ENCODE measurements at regions not wholly inside any gene's neighbourhood (a gene's known extent, or its start where the extent isn't known, plus 50 kb on each side); places are given as distances from the start of the nearest gene placed in this dataset.

DNA sequence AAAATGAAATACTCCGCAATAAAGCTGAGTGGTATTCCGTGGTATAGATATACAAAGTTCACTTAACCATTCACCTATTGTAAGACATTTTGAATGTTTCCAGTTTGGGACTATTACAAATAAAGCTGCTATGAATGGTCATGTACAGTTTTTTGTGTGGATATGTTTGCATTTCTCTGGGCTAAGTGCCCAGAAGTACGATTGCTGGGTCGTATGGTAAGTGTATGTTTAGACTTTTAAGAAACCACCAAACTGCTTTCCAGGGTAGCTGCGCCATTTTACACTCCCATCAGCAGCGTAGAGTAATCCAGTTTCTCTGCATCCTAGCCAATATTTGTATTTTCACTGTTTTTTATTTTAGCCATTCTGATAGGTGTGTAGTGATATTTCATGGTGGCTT is 208.4 kb upstream of the TLE3 start:
- H3K27me3 ChIP-seq: no peaks in the 10 kb centered on the region
- 50% methylated on average over 6 of the region's 6 CpGs for WGBS
- no peak overlapping the region for H3K27ac ChIP-seq (replicated peaks in 1 of 4)
- TF ChIP-seq POLR2AphosphoS5 (IDR thresholded peaks at IDR 0.05) (no peak), POLR2A (IDR thresholded peaks at IDR 0.05; ENCODE audit: low read depth) (no peak), EP300 (IDR thresholded peaks at IDR 0.05) (no peak)
- TF ChIP-seq, protein P1, sequence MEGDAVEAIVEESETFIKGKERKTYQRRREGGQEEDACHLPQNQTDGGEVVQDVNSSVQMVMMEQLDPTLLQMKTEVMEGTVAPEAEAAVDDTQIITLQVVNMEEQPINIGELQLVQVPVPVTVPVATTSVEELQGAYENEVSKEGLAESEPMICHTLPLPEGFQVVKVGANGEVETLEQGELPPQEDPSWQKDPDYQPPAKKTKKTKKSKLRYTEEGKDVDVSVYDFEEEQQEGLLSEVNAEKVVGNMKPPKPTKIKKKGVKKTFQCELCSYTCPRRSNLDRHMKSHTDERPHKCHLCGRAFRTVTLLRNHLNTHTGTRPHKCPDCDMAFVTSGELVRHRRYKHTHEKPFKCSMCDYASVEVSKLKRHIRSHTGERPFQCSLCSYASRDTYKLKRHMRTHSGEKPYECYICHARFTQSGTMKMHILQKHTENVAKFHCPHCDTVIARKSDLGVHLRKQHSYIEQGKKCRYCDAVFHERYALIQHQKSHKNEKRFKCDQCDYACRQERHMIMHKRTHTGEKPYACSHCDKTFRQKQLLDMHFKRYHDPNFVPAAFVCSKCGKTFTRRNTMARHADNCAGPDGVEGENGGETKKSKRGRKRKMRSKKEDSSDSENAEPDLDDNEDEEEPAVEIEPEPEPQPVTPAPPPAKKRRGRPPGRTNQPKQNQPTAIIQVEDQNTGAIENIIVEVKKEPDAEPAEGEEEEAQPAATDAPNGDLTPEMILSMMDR (IDR thresholded peaks at IDR 0.05): no peak
- peaks cover 0 to 10% (median 3%) of the 10 kb centered on the region in 4 donors for H3K9me3 ChIP-seq
- intact Hi-C loops (cut with DNase I): no loop called here
- H3K36me3 ChIP-seq: no peaks in the 10 kb centered on the region
- no peak for DNase-seq (ENCODE audit: extremely low spot score)
- H3K4me1 ChIP-seq: peaks cover 0 to 6% (median 3%) of the 10 kb centered on the region in 4 donors
- no peak overlapping the region for H3K4me3 ChIP-seq

DNA sequence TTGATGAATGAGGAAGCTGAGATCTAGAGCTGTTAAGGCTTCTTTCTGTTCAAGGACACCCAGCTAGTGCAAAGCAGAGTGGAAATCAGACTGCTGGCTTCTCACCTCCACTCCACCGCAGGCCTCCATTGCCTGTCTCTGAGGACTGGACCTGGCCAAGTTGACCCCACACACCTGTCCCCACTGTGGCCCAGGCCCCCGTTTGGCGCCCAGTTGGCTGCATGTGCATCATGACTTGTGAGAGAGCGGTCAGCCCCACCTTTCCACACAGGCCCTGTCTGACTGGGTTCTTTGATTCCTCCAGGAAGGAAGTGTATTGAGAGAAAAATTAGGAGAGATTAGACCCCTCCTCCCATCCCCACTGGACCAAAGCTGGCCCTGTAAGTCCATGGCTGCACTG is 206.3 kb upstream of the TLE3 start:
- H3K9me3 ChIP-seq: peaks cover 0 to 10% (median 3%) of the 10 kb centered on the region in 4 donors
- intact Hi-C loops (cut with DNase I): no loop called here
- no peaks in the 10 kb centered on the region for H3K27me3 ChIP-seq
- TF ChIP-seq POLR2A (IDR thresholded peaks at IDR 0.05; ENCODE audit: low read depth) (no peak), POLR2AphosphoS5 (IDR thresholded peaks at IDR 0.05) (no peak), EP300 (IDR thresholded peaks at IDR 0.05) (no peak)
- TF ChIP-seq, protein P1 (IDR thresholded peaks at IDR 0.05): no peak
- H3K27ac ChIP-seq (replicated peaks in 1 of 4): no peak overlapping the region
- WGBS: 98% methylated on average over 4 of the region's 4 CpGs
- no peaks in the 10 kb centered on the region for H3K36me3 ChIP-seq
- H3K4me3 ChIP-seq: no peak overlapping the region
- no peak for DNase-seq (ENCODE audit: extremely low spot score)
- H3K4me1 ChIP-seq: peaks cover 0 to 6% (median 3%) of the 10 kb centered on the region in 4 donors

DNA sequence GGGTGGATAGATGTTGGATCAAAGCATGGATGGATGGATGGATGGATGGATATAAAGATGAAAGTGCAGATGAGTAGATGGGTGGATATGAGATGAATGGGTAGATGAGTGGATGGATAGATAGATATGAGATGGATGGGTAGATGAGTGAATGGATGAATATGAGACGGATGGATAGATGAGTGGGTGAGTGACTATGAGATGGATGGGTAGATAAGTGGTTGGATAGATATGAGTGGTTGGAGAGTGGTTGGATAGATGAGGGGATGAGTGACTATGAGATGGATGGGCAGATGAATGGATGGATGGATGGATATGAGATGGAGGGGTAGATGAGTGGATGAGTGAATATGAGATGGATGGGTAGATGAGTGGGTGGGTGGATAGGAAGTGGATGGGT is 204.6 kb upstream of the TLE3 start:
- no peak for TF ChIP-seq POLR2AphosphoS5 (IDR thresholded peaks at IDR 0.05)
- Histone ChIP-seq H3K27me3 (no peaks in the 10 kb centered on the region), H3K9me3 (peaks cover 0 to 10% (median 3%) of the 10 kb centered on the region in 4 donors), H3K27ac (replicated peaks in 1 of 4) (no peak overlapping the region), H3K36me3 (no peaks in the 10 kb centered on the region), H3K4me3 (no peak overlapping the region), H3K4me1 (no peaks in the 10 kb centered on the region)
- WGBS: 95% methylated on average over 1 of the region's 1 CpG
- no peak for DNase-seq (ENCODE audit: extremely low spot score)
- intact Hi-C loops (cut with DNase I): no loop called here

DNA sequence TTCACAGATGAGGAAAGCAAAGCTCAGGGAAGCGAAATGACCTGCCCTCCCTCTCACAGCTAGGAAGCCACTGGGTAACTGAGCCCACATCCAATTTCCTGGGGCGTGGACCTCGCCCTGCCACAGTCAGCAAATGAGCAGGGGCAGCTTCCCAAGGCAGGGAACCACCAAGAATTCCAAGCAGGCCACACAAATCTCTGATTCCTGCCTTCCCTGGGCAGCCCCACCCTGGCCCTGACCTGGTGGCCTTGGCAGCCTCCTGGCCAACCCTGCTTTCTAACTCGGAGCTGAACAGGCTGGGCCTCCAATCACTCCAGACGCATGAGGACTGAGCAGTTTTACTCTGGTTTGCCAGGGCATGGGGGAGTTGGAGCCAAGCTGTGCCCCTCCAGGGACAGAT is 203.7 kb upstream of the TLE3 start:
- H3K27ac ChIP-seq (replicated peaks in 1 of 4): no peak overlapping the region
- peaks cover 0 to 10% (median 3%) of the 10 kb centered on the region in 4 donors for H3K9me3 ChIP-seq
- H3K4me3 ChIP-seq: no peak overlapping the region
- TF ChIP-seq, protein P1 (IDR thresholded peaks at IDR 0.05): no peak
- TF ChIP-seq POLR2AphosphoS5 (IDR thresholded peaks at IDR 0.05) (no peak), POLR2A (IDR thresholded peaks at IDR 0.05; ENCODE audit: low read depth) (no peak), EP300 (IDR thresholded peaks at IDR 0.05) (no peak)
- 100% methylated on average over 1 of the region's 5 CpGs for WGBS
- H3K4me1 ChIP-seq: no peaks in the 10 kb centered on the region
- no peaks in the 10 kb centered on the region for H3K27me3 ChIP-seq
- intact Hi-C loops (cut with DNase I): no loop called here
- DNase-seq (ENCODE audit: extremely low spot score): no peak
- no peaks in the 10 kb centered on the region for H3K36me3 ChIP-seq

DNA sequence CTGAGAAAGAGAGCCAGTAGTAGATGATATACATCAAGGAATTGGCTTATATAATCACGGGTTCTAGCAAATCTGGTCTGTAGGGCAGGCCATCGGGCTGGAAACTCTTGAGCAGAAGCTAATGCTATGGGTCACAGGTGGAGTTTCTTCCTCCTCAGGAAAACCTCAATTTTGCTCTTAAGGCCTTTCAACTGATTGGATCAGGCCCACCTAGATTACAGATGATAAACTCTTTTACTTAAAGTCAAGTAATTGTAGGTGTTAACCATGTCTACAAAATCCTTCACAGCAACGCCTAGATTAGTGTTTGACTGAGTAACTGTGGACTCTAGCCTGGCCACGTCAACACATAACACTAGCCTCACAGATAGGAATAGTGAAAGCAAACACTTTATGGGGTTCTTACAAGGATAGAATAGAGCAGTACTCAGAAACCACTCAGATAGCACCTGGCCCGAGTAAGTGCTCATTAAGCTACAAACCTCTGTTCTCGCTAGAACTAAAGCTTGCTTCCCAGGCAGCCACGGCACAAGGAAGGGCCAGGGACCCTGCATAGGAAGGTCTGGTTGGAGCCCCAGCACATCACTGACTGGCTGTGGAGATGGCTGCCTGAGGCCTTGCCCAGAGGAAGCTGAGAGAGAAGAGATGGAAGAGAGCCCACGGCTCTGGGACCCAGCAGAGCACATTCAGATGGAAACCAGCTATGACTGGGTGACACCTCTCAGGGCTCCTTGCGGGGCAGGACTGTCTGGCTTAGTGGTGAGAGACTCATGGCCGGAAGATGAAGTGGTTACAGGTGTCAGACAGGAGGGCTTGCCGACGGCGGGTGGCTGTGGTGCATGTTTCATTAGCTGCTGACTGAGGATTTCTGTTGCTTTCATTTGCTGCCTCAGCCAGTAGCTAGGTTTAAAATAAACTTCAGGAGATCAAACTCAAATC is 202.5 kb upstream of the TLE3 start:
- intact Hi-C loops (cut with DNase I): no loop called here
- Histone ChIP-seq H3K27me3 (no peaks in the 10 kb centered on the region), H3K4me3 (no peak overlapping the region), H3K9me3 (peaks cover 0 to 6% (median 3%) of the 10 kb centered on the region in 4 donors), H3K27ac (replicated peaks in 1 of 4) (no peak overlapping the region), H3K4me1 (no peaks in the 10 kb centered on the region), H3K36me3 (no peaks in the 10 kb centered on the region)
- DNase-seq (ENCODE audit: extremely low spot score): no peak
- WGBS: 88% methylated on average over 12 of the region's 13 CpGs
- TF ChIP-seq, protein P1 (IDR thresholded peaks at IDR 0.05): no peak
- TF ChIP-seq POLR2AphosphoS5 (IDR thresholded peaks at IDR 0.05) (no peak), EP300 (IDR thresholded peaks at IDR 0.05) (no peak), POLR2A (IDR thresholded peaks at IDR 0.05; ENCODE audit: low read depth) (no peak)
